ENCODE measurements at regions not wholly inside any gene's neighbourhood (a gene's known extent, or its start where the extent isn't known, plus 50 kb on each side); places are given as distances from the start of the nearest gene placed in this dataset.

GRCh38 chr12:45165284-45165683 lies 50.6 kb upstream of the ANO6 start:
- DNase-seq (ENCODE audit: low spot score) = no peak
- in situ Hi-C loops (cut with MboI; ENCODE audit: low sequenced_read_pairs, unreplicated experiment) = no loop called here
- no peak for TF ChIP-seq CTCF (IDR thresholded peaks at IDR 0.05; ENCODE audit: borderline replicate concordance, control extremely low read depth, extremely low read depth, insufficient read depth, missing control alignments)

GRCh38 chr12:45166056-45166455 lies 49.8 kb upstream of the ANO6 start:
- in situ Hi-C loops (cut with MboI; ENCODE audit: low sequenced_read_pairs, unreplicated experiment) = no loop called here
- no peak for DNase-seq (ENCODE audit: low spot score)
- TF ChIP-seq CTCF (IDR thresholded peaks at IDR 0.05; ENCODE audit: borderline replicate concordance, control extremely low read depth, extremely low read depth, insufficient read depth, missing control alignments) = no peak

Data from GM13976 (cell line).